ENCODE measurements at regions not wholly inside any gene's neighbourhood (a gene's known extent, or its start where the extent isn't known, plus 50 kb on each side); places are given as distances from the start of the nearest gene placed in this dataset.
"Not testable (repeated sequence)": the region's sequence is repeated elsewhere in the genome, so short reads cannot be mapped to it uniquely, and the experiment has no call there.

DNA sequence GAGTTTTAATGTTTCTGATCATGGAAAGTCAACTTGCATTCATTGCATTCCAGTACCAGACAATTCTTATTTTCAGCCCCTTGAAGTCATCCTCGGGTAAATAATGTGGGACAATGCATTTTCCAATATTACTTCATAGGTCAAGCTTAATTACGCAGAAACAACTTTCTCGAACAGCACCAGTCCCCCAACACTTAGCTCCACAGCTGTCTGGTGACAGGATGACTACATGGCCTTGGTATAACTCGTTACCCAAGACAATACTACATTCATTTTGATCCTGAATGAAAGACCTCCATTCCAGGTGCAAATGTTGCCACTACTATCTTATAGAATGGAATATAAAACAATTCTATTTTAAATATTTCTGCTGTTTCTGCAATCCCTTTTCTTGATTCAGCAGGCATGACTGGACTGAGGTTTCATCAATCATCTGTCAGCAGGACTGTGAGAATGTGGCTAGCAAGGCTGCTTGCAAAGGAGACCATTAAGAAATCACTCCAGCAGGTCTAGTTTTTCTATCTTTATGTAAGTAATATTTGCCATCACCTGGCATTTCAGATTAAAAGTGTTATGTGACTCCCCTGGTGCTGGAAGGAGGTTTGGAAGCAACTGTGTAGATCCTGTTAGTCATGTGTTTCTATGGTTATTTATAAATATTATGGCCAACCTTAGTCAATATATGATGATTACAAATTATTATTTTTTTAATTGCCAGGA is 147.9 kb downstream of the HAO1 start:
- no peak for DNase-seq (ENCODE audit: low spot score)

GRCh38 chr20:7798176-7798575 is 142.1 kb downstream of the HAO1 start:
- DNase-seq (ENCODE audit: low spot score): no peak

- no peak for DNase-seq (ENCODE audit: low spot score)
Measured at GRCh38 chr20:7799862-7800261, 140.4 kb downstream of the HAO1 start.

DNA sequence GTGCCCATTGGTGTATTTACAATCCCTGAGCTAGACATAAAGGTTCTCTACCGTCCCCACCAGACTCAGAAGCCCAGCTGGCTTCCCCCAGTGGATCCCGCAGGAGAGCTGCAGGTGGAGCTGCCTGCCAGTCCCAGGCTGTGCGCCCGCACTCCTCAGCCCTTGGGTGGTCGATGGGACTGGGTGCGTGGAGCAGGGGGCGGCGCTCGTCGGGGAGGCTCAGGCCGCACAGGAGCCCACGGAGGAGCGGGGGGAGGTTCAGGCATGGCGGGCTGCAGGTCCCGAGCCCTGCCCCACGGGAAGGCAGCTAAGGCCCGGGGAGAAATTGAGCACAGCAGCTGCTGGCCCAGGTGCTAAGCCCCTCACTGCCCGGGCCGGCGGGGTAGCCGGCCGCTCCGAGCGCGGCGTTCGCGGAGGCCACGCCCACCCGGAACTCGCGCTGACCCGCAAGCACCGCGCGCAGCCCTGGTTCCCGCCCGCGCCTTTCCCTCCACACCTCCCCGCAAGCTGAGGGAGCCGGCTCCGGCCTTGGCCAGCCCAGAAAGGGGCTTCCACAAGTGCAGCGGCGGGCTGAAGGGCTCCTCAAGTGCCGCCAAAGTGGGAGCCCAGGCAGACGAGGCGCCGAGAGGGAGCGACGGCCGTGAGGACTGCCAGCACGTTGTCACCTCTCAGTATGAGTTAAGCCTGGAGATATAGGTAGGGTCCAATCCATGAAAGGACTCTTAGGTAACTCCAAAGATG is 136.7 kb downstream of the HAO1 start:
- DNase-seq (ENCODE audit: low spot score): not testable (repeated sequence)

- no peak for DNase-seq (ENCODE audit: low spot score)
Measured at GRCh38 chr20:7806831-7807230, 133.4 kb downstream of the HAO1 start.

- no peak for DNase-seq (ENCODE audit: low spot score)
Measured at GRCh38 chr20:7817286-7817685, 123.0 kb downstream of the HAO1 start.

GRCh38 chr20:7818477-7818876 is 121.8 kb downstream of the HAO1 start:
- DNase-seq (ENCODE audit: low spot score): no peak

- DNase-seq (ENCODE audit: low spot score): no peak
Measured at GRCh38 chr20:7820897-7821296, 119.4 kb downstream of the HAO1 start.

GRCh38 chr20:7822772-7823171 is 117.5 kb downstream of the HAO1 start:
- DNase-seq (ENCODE audit: low spot score): no peak

DNA sequence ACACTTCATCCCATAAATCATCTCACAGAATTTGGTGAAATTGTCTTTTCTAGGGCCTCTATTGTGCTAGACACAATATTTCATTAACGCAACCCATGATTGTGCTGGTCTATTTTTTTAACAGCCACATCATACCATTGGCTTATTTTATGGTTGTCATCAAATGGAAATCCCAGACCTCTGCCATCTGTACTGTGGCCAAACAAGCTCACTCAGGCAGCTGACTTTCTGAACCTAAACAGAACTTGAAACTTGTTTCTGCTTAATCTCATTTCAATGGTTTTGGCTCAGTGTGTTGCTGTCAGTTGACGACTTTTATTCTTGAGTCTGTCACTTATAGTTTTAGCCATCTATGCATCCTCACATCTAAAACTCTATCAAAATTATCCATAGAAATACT is 111.8 kb downstream of the HAO1 start:
- no peak for DNase-seq (ENCODE audit: low spot score)

GRCh38 chr20:7829031-7829430 is 111.2 kb downstream of the HAO1 start:
- no peak for DNase-seq (ENCODE audit: low spot score)

DNA sequence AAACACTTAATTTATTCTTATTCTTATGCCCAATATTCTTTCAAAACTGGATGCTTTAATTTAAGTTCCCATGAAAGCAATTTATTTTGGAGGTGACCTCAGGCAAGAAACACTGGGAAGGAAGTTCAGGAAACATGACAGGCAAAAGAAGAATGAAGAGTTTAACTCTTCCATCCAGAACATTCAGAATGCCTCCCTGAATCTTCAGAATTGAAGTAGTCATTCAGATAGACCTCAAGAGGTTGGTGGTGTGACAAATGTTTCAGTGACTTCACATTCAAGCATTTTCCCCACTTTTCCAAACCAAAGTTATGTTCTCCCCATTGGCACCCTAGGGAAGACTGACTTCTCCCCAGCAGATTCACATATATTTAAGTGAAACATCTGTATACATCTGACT is 110.5 kb downstream of the HAO1 start:
- no peak for DNase-seq (ENCODE audit: low spot score)

All from RKO (cell line).